ENCODE measurements at regions not wholly inside any gene's neighbourhood (a gene's known extent, or its start where the extent isn't known, plus 50 kb on each side); places are given as distances from the start of the nearest gene placed in this dataset.

- TF ChIP-seq CTCF (conservative IDR thresholded peaks at IDR 0.05; ENCODE audit: low read length) (no peak), EZH2phosphoT487 (IDR thresholded peaks at IDR 0.05; ENCODE audit: borderline replicate concordance) (no peak)
Measured at GRCh38 chr10:130300608-130301020, 164.4 kb downstream of the GLRX3 start.
